Upper lobe of left lung (tissue), 4 donors: ENCODE measurements at regions not wholly inside any gene's neighbourhood (a gene's known extent, or its start where the extent isn't known, plus 50 kb on each side); places are given as distances from the start of the nearest gene placed in this dataset.

Source experiments
- CTCF ChIP-seq, 6 experiments: fragments of 450-650 bp in 4 of 6; fragments of 200-600 bp in 2 of 6; sonication (generic) in 2 of 6; IDR thresholded peaks; one replicate each; pipeline ENCODE4 v1.5.1; 2016 to 2019; ENCODE audit warnings: antibody characterized with exemption in 6 of 6
- EP300 ChIP-seq, 4 donors: sonication (generic); formaldehyde crosslinking; IDR thresholded peaks; one replicate each; pipeline ENCODE4 v1.5.1; 2017; ENCODE audit warnings: antibody characterized with exemption in 4 of 4, control low read depth in 2 of 4
- POLR2A ChIP-seq, 4 donors: fragments of 450-650 bp; IDR thresholded peaks; one replicate each; pipeline ENCODE4 v1.5.1; 2016 to 2017; ENCODE audit warnings: antibody characterized with exemption in 4 of 4, mild to moderate bottlenecking in 2 of 4
- POLR2AphosphoS5 ChIP-seq, 2 donors: sonication (generic); formaldehyde crosslinking; IDR thresholded peaks; one replicate each; pipeline ENCODE4 v1.5.1; 2017; ENCODE audit warnings: antibody characterized with exemption in 2 of 2

GRCh38 chr10:64103750-64104470 is 582.7 kb downstream of the REEP3 start:
- TF ChIP-seq POLR2A (IDR thresholded peaks at IDR 0.05), result no peak
- TF ChIP-seq CTCF (IDR thresholded peaks at IDR 0.05), result no peak
- no peak for TF ChIP-seq POLR2AphosphoS5 (IDR thresholded peaks at IDR 0.05)
- no peak for TF ChIP-seq EP300 (IDR thresholded peaks at IDR 0.05)
